GM18498 (cell line): ENCODE measurements at regions not wholly inside any gene's neighbourhood (a gene's known extent, or its start where the extent isn't known, plus 50 kb on each side); places are given as distances from the start of the nearest gene placed in this dataset.
A peak's percentile ranks its signal among the peaks of the same experiment; 100 is the strongest.

Experiments used
- ATAC-seq: cut with Tn5 transposase; IDR thresholded peaks from one replicate; pipeline ENCODE4 v1.9.1; 2021; ENCODE audit warnings: mild to moderate bottlenecking, moderate library complexity; ENCODE audit not compliant: unreplicated experiment

DNA sequence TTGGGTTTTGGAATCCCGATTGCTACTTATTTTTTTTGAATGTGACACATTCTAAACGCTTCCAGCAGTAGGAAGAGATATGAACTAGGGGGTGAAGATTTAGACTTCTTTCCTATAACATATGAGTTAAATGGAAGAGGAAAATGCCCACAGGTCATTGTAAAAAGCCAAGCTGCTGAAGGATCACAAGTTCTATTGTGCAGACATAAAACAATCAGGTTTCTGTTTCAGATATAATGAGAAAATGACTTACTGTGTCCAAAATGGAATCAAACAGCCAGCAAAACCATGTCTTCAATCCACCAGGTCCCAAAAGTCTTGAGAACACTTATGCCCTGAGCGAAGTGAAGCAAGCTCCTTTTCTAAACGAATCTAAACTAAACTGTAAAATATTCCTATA is 157.0 kb upstream of the SOX9 start:
- no peak for ATAC-seq

DNA sequence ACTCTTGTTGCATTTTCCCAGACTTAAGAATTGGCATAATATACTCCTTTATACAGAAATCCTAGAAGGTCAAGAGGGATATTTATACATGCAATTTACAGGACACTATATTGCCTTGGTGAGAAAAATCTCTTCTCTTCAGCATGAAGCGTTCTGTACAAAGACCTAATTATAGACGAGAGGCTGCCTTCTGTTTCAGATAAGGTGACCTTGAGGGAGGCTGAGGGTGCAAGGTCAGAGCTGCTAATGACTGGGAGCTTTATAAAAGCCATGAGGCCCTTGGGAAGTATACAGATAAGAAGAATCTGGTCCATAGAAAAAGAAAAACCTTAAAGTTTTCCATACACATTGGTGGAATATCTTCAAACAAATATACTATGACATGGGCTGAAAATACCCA is 156.3 kb upstream of the SOX9 start:
- ATAC-seq: no peak

DNA sequence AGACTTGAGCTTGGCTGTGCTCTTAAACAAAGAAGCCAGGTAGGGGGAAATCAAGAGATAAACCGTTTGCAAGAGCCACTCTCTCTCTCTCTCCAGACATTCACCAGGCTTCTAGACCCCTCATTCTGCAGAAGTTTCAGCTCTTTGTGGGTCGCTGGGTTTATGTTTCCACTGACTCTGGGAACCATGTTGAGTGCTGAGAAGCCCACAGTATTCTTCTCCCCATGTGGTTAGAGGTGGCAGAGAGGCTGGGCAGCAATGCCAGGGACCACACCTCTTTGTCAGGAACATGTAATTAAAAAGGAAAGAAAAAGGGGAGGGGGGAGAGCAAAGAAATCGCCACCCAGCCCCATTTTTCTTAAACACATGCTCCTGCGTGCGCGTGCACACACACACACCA is 154.8 kb upstream of the SOX9 start:
- no peak for ATAC-seq

DNA sequence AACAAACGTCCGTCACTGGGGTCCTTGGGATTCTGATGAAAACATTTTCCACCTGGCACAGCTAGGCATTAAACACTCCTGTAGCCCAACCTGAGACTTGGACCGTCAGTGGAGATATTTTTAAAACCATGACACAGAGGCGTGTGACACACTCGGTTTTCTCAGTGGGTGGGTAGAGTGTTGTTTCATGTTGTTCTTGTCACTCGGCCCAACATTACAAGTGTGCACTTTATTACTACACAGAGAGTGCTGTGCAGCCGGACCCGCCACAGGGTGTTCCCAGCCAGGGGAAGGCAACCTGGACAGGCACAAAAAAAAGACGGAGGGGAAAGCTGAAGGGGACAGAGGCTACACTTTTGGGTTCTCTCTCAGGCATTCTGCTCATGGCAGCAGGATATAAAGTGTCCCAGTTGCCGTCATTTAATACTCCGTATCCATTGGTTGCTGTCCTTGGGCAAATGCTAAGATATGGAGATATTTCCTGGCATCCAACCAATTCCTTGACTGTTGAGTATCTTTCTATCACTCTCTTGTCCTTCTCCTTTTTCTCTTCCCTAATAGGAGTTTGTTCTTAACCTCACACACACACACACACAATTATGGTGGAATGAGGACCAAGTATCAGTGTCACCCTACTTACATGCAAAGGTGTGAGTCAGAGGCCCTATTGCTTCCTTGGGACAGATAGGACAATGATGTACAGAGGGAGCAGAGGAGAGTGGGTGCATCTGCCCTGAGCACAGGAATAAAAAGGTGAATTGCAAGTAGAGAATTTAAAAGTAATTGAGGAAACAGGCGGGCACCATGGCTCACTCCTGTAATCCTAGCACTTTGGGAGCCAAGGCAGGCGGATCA is 154.1 kb upstream of the SOX9 start:
- ATAC-seq: no peak

DNA sequence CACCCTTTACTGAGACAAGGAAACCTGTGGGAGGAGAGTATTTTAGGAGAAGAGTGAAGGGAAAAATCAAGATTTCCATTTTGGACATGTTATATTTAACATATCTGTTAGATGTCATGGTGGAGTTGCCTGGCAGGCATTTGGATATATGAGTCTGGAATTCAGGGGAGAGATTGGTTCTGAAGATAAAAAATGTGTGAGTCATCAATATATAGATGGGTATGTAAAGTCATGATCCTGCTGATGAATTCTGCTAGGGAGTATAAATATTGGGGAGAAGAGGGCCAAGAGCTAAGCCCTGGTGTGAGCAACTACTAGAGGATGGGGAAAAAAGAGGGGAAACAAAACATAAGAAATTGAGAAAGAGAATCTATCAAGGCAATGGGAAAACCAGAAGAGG is 151.3 kb upstream of the SOX9 start:
- no peak for ATAC-seq

DNA sequence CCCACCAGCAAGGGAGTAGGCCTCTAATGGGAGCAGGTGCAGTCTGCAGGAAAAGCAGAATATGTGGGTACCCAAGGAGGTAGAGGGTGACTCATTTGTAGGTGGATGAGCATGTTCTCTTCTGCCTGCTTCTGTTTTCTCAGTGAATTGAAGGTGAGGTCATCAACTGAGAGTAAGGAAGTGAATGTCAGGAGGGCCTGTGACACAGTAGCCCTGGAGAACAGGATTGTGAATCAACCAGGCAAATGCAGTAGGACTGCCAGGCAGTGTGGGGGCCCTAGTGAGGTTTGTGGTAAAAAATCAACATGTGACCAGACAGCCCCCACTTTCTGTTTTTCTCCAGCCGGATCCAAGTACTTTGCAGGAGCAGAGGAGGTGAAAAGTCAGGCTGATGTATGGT is 150.5 kb upstream of the SOX9 start:
- peak; percentile 61 for ATAC-seq

DNA sequence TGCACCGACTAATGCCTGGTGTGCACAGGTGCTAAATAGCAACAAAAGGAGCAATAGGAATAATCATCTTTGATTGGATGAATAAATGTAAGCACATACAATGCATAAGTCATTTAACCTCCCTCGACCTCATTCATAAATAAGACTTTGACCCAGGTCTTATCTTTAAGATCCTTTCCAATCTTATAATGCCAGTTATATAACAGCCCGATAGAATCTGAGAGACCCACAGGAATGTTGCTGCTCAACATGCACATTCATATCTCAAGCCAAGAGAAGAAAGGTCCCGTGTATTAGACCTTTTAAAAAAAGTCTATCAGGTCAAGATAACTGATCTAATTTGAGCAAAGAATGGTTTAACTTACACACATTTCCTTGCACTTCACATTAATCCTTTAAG is 146.8 kb upstream of the SOX9 start:
- no peak for ATAC-seq

DNA sequence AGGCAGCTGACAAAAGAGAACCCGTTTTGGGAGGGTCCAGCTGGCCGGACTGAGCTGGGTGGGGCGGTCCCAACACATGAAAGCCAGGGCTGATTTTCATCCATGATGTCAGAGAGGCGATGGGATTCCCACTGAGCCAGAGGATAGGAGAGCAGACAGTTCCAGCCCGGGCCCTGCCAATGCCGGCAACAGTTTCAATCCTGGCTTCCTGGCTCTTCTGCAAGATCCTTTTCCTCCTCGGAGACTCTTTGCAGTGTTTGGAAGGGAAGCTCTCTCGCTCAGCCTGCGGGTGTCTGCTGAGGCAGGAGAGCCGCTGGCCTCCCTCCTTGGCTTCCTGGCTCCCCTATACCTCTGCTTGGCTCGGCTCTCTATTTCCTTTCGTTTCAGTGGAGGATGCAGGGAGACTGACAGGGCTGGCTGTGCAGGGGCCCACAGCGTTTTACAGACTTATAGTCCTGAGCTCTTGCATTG is 145.5 kb upstream of the SOX9 start:
- ATAC-seq: no peak

DNA sequence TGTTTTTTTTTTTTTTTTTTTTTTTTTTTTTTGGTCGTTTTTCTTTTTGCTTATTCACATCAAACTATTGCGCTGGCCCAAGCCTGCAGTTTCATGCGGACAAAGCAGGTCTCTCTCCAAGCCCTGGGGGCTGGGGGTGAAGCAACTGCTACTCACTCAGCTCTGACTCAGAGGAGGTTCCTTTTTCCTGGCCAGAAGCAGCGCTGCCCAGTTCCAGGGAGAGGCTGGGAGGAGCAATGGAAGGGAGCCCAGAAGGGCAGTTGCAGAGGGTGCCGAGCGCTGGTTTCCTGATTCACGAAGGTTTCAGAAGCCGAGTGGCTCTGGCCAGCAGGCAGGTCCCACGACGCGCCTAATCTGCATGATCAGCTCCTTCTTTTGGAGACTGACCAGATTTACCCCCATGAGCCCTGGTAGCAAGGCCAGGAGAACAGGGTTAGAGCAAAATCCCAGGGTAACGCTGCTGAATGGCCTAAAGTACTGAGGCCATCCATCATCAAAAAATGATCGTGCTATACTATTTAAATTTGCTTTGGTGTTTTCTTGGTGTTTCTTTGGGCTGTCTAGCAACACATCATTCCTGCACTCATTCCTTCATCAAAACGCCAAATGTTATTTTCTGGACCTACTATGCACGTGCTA is 144.7 kb upstream of the SOX9 start:
- no peak for ATAC-seq

DNA sequence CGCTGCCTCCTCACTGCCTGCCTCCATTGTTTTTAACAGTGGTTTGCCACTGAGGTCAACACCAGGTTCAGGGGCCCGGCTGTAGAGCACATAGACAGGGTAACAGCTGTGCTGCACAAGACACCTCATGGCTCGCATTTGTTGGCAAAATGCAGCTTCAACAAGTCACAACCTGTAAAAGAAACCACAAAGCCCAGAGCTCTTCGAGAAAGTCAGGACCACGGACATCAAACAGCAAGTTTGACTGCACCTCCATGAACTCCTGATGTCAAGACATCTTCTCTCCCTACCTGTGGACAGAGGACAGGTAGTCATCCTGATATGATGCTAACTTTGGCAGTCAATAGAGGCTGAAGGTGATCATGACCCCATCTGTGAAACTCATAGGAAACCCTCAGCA is 142.4 kb upstream of the SOX9 start:
- no peak for ATAC-seq

DNA sequence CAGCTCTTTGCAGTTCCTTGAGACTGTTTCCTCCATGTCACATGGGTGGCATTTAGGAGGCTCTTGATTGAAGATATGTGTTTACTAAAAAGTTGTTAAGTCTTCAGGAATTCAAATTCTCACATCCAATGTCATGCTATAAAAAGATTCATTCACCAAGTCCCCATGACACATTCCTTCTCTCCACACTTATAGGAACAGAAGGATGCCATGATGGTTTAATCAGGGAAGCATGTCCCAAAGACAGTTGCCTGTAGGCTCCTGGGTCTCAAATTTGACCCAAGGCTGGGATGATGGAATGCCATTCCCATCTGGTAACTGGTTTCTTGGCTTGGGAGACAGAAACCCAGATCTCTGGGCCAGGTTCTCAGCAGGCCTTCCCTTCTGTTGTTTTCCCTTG is 140.6 kb upstream of the SOX9 start:
- no peak for ATAC-seq

DNA sequence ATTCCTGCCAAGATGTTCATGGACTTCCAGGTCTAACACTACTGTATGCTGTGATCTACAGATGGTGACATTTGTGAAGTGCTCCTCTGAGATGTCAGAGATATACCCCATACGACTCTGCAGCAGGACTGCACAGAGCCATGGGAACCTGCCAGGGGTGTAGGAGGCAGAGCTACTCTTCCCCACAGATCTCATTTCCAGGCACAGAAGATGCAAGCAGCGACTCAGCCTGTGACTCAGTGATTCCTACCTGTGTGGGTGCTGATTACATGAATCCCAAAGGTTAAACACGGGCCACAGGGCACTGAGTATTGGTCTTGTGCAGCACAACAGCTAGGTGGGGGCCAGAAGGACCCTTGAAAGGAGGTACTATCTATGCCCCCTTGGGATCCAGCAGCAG is 137.0 kb upstream of the SOX9 start:
- ATAC-seq: no peak

DNA sequence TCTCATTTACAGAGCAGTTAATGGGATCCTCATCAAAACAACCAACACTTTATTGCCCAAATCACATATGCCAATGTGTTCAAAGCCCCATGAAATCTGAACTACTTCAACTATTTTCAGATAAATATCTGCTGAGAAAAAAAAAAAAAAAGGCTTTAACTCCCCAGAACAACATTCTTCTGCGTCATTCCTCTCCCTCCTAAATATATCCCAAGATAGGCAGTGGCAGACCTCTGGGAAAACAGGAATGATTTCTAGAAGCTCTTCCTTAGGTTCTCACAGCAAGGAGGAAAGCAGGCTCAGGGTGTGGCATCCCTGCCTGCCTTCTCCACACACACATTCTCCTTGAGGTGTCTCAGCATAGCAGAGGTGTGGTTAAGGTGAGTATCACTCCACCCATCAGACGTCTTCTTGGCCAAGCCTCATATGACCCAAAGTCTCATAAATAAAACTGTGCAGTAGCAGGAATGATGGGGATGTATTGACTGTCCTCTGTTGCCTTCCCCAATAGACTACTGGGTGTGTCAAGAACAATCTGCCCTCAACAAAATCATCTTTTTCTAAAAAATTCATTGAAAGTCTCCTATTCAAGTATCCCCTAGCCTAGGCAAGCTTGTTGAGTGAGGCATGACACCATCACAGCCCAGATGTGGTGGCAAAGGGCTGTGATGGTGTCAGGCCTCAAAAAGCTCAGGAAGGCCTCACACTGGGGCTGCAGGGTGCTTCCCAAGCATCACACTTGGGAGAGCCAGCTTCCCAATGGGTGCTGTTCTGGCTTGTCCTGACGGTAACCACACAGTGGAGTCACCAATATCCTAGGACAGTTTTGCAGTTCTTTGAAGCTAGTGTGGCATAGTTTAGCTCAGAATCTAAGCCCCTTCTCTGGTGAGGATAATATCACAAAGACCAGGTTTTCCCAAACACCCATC is 135.4 kb upstream of the SOX9 start:
- no peak for ATAC-seq

DNA sequence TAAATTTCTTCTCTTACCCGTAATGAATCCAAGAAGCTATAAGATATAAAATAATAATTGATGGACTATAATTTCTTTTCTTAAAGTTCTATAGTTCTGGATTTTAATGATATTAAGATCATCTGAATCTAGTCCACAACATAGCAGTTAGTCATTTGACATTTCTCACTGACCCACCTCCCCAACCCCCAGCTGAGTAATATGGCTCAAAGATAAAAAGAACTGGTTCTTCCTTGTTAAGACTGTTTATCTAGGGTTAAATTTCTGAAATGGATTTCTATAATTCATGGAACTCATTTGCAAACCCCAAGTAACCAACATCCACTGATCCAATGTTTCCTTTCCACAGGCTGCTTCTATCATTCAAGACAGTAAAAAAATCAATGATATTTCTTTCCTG is 133.9 kb upstream of the SOX9 start:
- no peak for ATAC-seq

DNA sequence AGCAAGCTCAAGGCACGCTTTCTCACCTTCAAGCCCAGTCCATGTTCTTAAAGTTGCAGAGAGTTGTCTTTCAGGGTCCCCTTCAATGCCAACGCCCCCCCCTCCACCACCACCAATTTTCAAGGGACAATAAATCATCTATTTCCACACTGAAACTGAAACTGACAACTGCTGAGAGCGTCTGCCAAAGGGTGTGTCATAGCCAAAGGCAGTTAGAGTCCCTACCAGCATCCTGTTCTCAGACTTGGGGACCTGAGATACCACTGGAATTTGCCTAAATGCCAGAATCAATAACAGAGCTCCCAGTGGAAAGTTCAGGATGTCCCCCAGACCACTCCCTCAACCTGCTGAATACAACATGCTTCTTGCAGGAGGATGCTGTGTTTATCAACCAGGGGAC is 133.2 kb upstream of the SOX9 start:
- peak; percentile 63 for ATAC-seq

DNA sequence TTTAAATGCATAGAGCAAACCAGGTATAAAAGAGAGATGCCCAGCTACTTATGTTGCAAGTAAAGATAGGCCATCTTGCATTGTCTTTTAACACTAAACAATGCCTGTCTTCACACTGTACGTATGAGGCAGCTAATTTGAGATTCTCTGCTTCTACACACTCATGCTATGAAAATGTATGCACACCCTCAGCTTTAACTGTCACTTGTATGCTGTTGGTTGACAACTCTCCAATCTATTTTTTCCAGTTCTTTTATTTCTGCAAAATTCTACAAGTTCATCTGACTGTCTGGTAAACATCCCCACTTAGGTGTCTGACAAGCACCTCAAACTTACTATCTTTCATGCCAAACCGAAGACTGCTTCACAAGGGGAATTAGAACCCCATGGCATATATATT is 131.7 kb upstream of the SOX9 start:
- ATAC-seq: no peak

DNA sequence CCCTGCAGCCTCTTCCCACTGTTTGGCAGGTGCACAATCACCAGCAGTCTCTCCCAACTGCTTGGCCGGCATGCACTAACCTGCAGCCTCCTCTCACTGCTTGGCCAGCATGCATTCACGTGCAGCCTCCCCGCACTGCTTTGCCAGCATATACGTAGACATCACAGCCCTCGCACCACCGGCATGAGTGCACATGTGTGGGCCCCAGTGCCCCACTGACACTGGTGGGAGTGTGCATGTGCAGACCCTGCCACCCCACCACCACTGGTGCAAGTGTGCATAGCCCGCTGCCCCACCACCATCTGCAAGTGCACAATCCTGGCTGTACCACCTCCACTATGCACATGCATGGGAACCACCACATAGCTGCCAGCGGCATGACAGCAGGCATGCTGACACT is 127.5 kb upstream of the SOX9 start:
- ATAC-seq: no peak

DNA sequence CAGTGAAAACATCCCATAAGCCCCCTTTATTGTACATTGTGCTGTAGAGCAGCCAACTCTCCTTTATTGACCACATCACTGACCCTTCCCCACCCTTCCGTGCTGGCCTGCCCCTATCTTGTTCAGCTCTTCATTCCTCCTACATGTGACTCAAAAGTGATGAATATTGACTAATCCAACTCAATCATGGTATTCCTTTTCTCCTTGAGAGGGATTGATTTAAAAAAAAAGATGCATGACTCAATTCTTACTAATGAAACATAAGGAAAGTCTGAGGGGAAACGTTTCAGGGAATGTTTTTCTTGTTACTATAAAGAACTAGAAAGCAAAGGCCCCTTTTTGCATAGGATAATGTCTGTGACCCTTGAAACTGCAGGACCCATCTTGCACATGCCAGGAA is 125.2 kb upstream of the SOX9 start:
- ATAC-seq: no peak

DNA sequence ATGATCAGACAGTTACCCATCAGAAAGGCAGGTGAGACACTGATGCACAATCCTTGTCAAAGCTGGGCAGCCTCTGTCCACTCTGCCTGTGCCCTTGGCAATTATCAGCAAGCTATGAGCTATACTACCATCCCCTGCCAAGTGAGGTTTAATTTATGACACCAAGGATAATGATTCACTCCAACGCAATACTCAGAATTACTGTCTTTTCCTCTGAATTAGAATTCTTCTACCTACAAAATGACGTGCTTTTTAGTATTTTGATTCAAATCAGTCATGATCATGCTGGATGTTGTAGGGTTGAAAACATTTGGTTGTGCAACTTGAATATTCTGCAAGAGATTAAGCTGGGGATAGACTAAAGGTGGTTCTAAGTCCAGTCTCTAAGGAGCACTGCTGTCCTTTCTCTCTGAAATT is 116.8 kb upstream of the SOX9 start:
- no peak for ATAC-seq

DNA sequence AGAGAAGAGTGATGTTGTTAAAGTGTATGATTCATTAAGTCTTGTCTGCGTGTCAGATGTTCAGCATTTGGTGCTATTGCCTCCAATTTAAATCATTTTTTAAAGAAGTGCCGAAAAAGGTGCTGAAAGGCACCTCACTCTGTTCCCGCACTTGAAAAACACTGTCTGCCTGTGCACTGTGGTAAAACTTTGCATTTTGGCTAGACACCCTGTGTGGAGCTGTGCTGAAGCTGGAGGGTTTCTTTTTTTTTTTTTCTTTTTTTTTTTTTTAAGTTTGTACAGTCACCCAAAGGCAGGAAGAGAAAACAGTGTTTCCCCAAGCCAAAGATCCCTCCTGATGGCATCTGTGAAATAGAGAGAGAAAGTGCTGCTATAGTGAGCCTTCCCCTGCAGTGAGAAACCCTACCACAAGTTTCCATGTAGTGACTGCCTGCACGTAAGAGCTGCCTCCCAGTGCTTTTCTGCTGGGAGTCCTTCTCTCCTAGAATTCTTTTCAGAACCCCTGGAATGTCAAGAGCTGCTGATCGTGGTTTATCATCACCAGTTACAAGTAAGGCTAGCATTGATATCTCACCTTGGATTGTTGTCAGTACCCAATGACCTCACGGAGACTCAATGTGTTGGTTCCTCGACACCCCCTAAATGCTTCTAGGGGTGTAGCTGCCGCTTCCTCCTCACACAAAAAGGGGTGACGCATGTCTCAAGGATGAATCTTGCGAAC is 116.0 kb upstream of the SOX9 start:
- ATAC-seq: peak; percentile 68
